Left lobe of liver (tissue), 2 donors: ENCODE measurements at regions not wholly inside any gene's neighbourhood (a gene's known extent, or its start where the extent isn't known, plus 50 kb on each side); places are given as distances from the start of the nearest gene placed in this dataset.
A peak's percentile ranks its signal among the peaks of the same experiment; 100 is the strongest.

ENCODE experiments used
- ATAC-seq: fragments of 200-7000 bp; cut with Tn5 transposase; one replicate; pipeline ENCODE4 v1.9.1; 2020; ENCODE audit warnings: mild to moderate bottlenecking, moderate library complexity
- DNase-seq: peaks from one replicate; pipeline ENCODE4 v3.0.0-alpha.2; 2020; ENCODE audit warnings: low spot score
- donor health status: DM: no; HTN: no; CAD: no; lungs with moderate emphysema.
- donor health status: DM: no; HTN: yes; CAD: no.

DNA sequence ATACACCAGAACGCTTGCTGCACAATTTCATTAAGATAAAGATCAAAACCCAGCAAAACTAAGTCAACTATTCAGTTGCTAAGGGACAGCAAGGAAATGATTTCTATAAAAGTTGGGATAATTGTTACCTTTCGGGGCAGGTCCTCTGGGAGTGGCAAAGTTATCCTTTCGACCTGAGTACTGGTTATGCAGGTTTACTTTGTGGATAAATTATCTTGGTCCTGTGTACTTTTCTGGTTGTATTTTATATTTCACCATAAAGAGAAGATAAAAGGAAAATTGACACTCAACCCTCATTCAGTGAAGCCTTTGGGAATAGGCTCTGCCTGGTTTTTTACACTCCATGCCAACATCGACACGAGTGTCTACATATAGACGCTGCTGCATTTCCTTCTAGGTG, 146.5 kb downstream of the SYK start:
- DNase-seq (no peak), ATAC-seq (no peak)

DNA sequence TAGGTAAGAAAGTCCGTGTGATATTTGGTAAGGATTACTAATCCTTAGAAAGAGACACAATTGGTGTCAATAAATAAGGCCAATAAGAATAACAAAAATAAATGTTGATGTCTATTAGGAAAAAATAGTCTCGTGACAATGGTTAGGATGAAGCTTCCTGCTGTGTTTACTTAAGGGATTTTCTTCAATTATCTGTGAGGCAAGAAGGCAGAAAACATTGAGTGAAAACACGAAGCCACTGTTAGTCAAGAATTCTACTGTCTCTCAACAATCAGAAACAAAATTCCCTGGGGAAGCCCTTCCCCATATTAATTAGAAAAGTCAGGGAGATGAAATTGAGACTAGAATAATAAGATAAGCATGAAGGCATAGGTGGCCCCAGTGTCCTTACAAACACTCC, 149.0 kb downstream of the SYK start:
- ATAC-seq, result no peak
- no peak for DNase-seq

DNA sequence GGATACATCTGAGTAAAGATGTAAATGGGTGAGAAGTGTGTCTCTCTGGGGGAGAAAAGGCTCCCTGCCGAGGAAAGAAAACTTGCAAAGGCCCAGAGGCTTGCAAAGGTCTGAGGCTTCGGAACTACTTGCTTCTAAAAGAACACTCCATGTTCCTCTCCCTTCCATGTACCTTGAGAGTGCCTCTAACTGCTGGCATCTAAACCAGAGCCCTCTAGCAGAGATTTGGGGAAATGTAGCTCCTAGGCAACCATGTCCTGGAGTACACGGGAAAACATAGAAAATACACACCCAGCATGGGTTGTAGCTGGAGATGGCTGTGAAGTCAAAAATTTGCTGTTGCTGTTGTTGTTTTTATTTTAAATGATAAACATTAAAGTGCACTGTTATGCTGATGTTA, 151.6 kb downstream of the SYK start:
- ATAC-seq (no peak), DNase-seq (no peak)

DNA sequence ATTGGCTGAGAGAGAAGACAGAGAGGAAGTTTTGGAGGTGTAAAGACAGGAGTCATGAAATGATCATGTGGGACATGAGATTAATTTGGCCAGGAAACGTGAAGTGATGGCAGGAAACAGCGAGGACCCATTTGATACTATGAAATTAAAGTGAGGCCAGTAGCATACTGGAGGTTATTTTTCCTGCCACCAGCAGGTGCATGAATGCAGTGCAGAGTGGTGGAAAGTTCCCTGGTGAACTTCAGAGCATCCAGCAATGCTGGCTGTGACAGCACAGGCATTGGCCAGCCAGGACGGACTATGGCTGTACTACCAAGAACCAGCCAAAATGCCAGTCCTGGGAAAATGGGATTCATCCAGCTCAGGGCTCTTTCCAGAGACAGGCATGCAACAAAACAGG, 152.2 kb downstream of the SYK start:
- DNase-seq (no peak), ATAC-seq (no peak)

DNA sequence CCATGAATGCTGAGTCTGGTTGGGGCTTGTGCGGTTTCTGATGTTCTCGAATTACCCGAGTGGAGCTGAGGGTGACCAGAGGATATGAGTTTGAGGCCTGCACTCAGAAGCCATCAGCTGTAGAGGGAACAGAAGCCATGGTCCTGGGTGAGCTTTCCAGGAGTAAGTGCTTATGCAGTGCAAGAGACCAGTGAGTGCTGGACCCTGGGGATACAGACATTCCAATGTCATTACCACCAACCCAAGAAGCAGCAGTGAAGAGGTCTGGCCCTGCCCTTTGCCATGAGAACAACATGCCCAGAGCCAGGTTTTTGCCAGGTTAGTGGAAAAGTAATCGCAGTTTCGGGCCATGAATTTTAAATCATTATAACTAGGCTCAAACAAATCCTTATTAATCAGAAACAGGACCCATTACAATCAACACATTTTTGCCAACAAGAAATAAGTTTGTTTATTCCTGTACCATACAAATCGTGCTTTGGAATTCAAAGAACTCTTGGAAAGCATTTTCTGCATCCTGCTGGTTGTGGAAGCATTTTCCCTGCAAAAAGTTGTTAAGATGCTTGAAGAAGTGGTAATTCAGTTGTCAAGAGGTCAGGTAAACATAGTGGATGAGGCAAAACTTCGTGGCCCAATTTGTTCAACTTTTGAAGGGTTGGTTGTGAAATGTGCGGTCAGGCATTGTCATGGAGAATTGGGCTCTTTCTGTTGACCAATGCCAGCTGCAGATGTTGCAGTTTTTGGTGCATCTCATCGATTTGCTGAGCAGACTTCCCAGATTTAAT, 154.6 kb downstream of the SYK start:
- ATAC-seq, result no peak
- no peak for DNase-seq

DNA sequence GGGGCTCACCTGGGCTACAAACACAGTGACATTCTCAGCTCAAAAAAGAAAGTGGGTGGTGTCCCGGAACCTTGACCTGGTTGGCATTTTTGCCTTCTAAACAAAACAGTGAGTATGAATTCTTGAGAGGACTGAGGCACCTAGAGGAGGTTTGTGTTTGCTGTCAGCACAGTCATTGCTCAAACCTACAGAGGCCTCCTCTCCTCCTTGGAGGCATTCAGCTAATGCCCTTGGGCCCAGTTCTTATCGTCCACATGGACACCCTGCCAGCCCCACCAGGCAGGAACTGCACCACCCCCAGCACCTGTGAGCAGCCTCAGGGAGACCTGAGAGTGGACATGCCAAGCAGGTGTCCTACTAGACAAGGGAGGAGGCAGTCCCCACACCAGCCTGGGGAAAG, 156.7 kb downstream of the SYK start:
- DNase-seq (no peak), ATAC-seq (no peak)

DNA sequence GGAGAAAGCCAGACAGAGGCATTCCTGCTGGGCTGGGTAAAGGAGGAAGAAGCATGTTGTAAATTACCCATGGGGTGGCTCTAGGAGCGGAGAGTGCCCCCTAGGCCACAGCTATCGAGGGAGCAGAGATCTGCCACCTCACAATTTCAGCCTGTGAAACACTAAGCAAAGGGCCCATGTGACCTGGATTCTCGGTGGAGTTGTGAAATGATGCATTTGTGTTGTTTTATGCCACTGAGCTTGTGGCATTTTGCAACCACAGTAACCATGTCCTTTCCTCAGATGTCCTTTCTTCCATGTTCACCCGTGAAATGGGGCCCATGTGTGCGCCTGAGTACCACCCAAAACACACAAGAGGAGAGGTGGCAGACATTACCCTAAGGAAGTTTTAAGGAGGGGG, 159.3 kb downstream of the SYK start:
- no peak for DNase-seq
- peak; percentile 29 for ATAC-seq

DNA sequence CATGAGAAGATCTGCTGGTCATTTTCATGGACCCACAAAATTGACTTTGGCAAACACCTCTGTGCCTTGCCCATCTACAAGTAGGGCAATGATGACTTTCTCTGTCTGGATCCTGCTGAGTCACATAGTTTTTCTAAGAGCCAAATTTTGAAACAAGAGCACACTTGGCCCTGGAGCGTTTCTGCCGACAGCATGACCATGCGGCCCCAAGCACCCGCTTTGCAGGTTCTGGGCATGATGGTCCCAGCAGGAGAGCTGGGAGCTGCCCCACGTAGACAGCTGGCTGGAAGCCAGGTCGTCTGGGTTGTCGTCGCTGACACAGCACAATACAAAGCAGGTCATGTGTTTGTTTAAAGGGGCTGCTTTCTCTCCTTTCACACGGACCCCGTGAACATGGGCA, 159.8 kb downstream of the SYK start:
- no peak for DNase-seq
- no peak for ATAC-seq

DNA sequence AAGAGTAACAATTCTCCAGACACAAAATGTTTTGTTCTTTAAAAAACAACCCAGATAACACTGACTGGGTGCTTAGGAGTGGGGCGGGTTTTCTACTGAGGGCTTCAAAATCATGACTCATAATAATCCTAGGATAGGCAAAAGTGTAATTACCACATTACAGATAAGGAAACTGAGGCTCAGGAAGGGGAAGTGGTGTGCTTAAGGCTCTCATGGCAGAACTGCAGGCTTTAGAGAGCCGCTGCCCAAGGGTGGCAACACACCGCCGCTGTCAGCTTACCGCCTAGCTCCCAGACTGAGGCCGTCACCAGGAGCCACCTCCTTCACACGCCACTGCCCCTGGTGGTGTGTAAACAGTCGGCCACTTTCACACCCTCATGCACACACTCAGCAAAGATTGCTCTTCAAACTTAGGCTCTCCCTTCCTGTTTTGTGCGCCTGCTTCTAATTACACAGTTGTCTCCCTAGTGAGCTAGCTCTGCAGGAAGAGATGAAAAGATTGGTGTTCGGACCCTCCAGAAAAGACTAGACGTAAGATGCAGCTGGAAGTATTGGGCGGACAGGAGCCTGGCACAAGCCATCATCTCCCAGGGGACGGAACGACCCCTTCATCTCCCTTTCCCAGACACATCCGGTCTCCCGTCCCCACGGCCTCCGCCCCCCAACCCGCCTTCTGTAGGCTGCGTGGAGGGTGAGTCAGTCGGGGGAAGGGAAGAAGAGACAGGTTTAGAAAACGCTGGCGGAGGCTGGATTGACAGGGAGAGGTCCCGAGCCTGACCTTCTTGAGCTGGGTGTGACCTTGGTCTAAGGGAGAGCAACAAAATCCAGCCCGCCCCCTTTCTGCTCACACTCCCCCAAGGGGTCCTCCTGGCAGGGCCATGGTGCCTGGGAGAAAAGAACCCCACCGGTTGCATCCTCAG, 162.7 kb downstream of the SYK start:
- DNase-seq, result no peak
- ATAC-seq, result peak; percentile 68

DNA sequence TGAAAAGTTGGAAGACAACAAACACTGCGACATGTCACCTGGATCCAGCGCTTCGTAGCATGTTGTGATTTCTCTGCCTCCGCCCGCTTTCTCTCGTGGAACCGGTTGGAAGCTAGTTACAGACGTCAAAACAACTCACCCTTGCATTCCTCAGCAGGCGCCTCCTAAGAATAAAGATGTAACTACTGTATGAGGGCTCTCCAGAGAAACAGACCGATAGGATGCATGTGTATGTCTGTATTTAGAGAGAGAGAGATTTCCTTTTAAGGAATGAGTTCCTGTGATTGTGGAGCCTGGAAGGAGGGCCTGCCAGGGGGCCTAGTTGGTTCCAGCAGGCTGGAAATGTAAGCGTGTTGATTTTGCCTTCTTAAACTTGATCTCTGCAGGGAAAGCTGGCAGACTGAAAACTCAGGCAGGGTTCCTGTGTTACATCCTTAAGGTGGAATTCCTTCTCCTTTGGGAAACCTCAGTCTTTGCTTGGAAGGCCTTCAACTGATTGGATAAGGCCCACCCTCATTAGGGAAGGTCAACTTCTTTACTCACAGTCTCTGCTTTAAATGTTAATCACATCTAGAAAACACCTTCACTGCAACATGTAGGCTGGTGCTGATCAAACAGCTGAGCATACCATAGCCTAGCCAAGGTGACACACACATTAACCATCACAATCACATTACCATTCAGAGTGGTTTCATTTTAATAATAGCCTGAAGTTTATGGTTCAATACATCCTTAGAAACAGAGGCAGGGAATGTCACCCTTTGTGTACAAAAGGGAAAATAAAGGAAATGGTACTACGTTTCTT, 163.8 kb downstream of the SYK start:
- no peak for DNase-seq
- ATAC-seq, result no peak

DNA sequence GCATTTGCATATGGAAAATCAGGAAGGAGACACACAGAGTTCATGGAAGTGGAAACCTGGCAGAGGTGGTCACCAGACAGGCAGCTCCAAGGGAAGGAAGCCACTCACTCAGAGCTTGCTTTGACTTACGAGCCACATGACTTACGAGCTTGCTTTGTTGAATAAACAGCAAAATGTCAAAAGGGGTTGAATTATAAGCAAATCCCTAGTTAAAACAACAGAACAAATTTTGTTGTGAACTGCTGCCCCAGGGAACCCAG, 164.3 kb downstream of the SYK start:
- DNase-seq (no peak), ATAC-seq (no peak)

DNA sequence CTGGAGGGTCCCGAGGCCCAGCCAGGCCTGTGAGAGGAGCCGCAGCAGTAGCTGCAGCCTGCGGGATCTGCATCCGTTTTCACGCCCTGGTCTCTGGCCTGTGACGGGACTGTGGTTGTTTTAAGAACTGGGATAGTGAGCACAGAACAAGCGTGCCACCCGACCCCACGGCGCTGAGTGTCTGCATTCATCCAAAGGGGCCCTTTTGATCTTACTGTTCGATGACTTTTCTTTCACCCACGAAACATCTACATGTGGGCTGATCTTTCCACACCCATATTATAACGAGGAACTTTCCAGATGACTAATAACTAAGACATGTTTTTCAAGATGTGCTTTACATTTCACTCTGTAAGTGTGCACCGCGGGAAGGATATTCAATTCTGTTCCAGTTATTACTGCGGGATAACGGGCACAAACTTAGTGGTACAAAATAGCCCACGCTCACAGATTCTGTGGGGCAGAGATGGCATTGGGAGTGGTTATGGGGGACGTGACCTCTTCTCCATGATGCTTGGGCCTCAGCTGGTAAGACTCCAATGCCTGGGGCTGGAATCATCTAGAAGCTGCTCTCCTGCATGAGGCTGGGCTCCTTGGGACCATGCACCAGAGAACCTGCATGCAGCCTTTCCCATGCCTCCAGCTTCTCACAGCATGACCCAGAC, 165.0 kb downstream of the SYK start:
- no peak for DNase-seq
- ATAC-seq, result no peak

DNA sequence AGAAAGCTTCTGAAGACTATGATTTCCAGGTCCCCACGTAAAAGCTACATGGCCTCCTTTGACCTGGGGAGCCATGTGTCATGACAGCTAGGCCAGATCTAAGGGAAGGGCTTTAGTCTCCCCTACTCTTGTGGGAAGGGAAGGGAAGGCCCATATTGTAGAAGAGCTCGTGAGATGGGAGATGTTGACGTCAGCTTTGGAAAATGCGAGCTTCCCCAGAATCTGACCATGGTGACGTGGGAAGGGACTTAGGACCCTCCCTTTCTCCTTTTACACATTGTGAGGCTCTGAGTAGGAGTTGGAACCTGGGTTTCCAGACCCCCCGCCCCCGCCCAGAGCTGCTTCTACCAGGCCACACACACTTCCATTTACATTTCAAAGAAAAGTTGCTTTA, 165.5 kb downstream of the SYK start:
- DNase-seq (no peak), ATAC-seq (no peak)

DNA sequence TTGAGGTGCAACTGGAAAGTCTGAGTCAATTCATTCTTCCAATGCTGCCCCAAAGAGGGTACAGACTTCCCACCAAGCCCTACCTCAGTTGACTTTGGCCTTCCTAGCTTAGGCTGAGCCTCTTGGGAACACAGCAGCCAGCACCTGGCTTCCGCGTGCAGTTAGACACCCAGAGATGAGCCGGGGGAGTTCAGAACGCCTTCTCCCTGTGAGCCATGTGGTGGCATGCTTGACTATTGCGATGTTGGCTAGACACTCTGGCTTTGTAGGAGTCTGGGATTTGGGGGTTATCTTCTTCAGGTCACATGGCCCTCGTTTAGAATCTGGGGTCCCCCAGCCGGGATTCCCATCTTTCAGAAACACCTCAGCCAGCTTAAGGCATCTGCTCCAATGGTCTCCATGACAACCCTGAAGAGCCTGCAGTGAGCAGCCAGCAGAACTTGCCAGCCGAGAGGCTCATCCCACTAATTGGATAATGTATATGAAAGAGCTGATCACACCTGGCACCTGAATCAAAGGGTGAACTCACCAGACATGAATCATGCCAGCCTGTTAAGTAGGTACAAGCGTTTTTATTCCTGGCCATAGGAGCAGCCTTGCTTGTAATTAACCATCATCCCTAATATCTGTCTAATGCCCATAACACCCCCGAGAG, 167.5 kb downstream of the SYK start:
- DNase-seq, result no peak
- ATAC-seq, result no peak

DNA sequence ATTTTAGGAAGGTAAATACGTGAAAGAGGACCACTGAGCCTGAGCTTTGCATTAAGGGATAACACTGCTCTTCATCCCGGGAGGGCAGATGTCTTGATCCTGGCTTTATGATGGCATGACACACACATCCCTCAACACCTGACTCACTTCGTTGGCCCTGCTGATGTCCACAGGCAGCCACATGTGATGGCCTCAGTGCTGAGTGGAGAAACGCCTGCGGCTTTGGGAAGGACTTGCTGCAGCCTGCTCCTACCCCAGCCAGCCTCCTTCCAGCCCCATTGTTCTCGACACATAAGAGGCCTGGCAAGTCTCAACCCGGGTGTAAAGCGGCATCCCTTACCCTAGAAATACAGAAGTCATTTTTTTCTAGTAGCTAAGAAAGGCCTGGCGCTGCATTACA, 169.0 kb downstream of the SYK start:
- ATAC-seq, result no peak
- DNase-seq, result no peak

DNA sequence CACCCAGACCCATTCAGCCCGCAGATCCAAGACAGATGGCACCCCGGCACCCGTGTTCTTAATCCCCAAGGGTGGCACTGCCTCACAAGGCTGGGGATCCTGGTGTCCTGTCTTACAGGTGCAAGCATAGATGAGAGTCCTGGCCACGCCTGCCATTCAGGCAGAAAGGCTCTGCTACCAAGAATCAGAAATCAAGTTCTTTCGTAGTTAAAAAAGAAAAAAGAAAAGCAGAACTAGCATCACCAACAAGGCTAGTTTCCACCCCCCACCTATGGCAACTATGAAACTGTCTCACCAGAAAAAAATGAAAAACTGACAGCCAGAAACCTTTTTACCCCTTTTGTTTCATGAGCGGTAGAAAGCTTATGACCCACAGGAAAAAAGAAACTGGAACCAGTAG, 170.4 kb downstream of the SYK start:
- DNase-seq (no peak), ATAC-seq (no peak)

DNA sequence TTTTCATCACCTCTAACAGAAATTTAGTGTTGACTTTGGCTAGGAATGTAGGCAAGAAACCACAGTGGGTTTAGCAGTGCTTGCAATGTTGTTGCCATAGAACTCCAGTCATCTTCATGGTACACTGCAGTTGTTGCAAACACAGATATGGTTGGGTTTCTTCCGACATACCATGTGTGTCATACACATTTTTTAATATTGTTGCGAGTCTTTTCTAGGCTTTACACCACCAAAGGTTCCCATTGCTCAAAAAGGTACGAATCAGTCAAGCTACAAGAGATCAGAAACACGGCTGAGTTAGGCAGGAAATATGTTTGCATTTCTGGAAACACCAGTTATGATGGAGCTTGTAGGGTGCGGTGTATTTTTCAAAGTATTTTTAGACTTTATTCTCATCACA, 172.4 kb downstream of the SYK start:
- DNase-seq (no peak), ATAC-seq (no peak)

DNA sequence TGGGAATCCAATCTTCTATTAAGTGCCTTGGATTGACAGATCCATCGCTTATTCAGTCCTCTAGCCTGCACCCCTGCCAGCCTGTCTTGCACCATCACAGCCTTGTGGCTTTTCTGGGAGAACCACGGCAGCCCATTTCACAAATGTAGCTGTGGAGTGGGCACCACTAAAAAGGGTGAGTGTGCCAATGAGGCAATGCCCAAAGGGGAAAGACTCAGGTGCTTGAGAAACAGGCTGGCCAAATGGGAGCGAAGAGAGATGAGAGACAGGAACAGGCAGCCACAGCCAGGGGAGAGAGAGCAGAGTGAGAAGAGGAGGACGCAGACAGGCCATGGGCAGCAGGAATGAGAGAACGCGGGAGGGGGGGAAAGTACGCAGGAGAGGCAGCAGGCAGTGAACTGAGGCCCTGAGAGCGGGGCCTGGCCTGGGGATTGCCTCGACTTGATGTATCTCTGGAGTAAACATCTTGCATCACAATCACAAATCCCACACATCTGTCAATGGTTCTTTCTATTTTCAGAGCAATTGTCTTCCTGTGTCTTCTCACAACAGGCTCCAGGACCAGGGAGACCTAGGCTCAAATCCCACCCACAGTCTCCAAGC, 173.1 kb downstream of the SYK start:
- ATAC-seq (no peak), DNase-seq (no peak)

DNA sequence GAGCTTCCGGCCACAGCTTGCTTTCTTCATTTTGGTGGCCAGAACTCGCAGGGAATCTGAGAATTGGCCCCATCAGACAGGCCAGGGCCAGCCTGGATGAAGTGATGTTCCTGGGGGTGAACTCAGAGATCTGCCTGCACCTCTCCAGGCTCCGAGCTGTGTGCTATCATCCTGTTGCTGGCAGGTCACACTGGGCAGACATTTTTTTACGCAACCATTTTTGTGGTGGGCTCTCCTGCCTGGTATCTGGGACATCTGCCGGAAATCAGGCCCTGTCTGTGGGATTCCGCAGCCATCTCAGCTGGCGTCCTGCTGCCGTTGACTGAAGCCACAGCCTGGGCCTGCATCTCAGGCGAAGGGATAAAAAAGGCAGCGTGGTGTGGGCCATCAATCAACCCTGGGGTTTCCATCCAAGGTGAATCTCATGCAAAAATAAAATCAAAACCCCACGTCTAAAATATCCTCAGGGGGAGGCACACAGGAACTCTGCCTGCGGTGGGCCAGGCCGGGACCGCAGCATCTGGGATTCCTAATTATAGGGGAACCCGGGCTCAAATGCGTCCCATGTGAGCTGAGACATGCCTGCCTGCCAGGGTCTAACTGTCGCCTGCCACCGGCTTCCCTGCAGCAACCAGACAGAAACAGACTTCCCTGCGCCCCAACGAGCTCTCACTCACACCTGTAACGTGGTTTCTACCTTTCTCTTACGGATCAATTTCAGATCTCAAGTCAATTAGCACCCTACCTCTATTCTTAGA, 174.3 kb downstream of the SYK start:
- no peak for ATAC-seq
- no peak for DNase-seq

DNA sequence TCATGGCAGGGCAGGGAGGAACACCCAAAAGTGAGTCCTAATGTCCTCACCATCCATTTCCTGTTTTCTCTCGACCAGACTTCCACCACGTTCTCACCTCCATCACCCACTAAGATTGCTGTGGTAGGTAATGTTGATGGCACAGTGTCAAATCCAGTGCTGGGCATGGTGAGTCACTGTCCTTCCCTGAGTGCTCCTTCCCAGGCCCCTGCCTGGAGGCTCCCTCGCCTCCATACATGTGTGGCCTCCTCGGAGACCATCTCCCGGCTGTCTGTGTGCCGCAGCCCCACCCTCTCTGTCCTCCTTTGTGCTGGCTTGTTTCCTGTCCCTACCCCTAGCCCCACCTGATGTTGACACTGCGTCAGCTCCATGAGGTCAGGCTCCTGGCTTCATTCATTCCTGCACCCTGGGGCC, 177.5 kb downstream of the SYK start:
- ATAC-seq, result no peak
- no peak for DNase-seq
